ENCODE measurements at regions not wholly inside any gene's neighbourhood (a gene's known extent, or its start where the extent isn't known, plus 50 kb on each side); places are given as distances from the start of the nearest gene placed in this dataset.

- Histone ChIP-seq H3K27ac (no peak overlapping the region), H3K4me3 (no peak overlapping the region), H3K4me1 (replicated peaks in 1 of 2) (no peaks in the 10 kb centered on the region)
- in situ Hi-C loops (cut with MboI; ENCODE audit: low pct_unique_long_range_greater_than_20kb in 2 of 9, low sequenced_read_pairs in 9 of 9, unreplicated experiment in 9 of 9): loop anchor here in 7 of 9 experiments (10.0 to 25.0 kb wide), 6 partner anchors 153 to 730 kb away; partner anchors contain the start of genes RNF182 (in 4 of the 7) and TBC1D7 (in 3 of the 7)
- ATAC-seq (replicated peaks in 6 of 8): peak in 2 of 8 experiments; percentile 14 to 40
- 0 to 100% (median 80%) methylated on average over 1 to 2 of the region's 3 CpGs; no CpG with 5 or more reads in 5 of the 10 experiments for WGBS, 10 experiments
Measured at GRCh38 chr6:14067656-14068055, 49.9 kb upstream of the CD83 start.

Measured in motor neuron (in vitro differentiated cells).